ENCODE measurements at regions not wholly inside any gene's neighbourhood (a gene's known extent, or its start where the extent isn't known, plus 50 kb on each side); places are given as distances from the start of the nearest gene placed in this dataset.

DNA sequence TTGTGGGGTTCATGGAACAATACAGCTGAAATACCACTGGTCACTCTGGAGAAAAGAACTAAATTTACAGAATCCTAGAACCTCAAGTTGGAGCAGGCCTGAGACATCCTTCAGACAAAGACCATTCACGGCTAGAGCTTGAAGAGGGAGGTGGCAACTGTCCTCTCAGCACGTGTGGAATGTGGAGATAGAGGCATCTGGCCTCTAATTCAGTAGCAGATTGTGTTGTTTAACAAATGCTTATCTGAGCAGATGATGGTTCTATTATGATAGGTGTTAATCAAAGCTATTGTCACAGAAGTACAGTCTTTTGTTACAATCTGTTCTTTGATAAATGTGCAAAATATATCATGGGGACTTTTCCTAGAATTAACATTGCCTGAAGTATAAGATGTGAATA lies 121.7 kb upstream of the KCNIP4 start:
- Histone ChIP-seq H3K79me2 (ENCODE audit: low read depth) (no peaks in the 10 kb centered on the region), H3K9me3 (ENCODE audit: insufficient read depth, low read depth) (no peaks in the 10 kb centered on the region), H3K4me1 (replicated peaks; ENCODE audit: insufficient read depth) (no peaks in the 10 kb centered on the region), H3K27ac (no peak overlapping the region), H3K36me3 (ENCODE audit: low read depth) (no peaks in the 10 kb centered on the region), H3F3A (ENCODE audit: insufficient read depth, low read depth) (no peaks in the 10 kb centered on the region), H3K9me2 (ENCODE audit: insufficient read depth) (no peaks in the 10 kb centered on the region), H3K4me3 (no peak overlapping the region), H3K4me2 (no peak overlapping the region), H2AFZ (no peak overlapping the region), H4K20me1 (ENCODE audit: insufficient read depth) (no peaks in the 10 kb centered on the region), H3K27me3 (ENCODE audit: insufficient read depth, low read depth) (no peaks in the 10 kb centered on the region)
- no peak for DNase-seq
- ChIA-PET POLR2A (ENCODE audit: unreplicated experiment) (no interaction called here), CTCF (no interaction called here)
- intact Hi-C loops (cut with micrococcal nuclease; ENCODE audit: unreplicated experiment): no loop called here
- TF ChIP-seq CTCF (conservative IDR thresholded peaks at IDR 0.05) (no peak), EZH2 (IDR thresholded peaks at IDR 0.05; ENCODE audit: low read depth) (no peak)
- BruUV-seq (replicated peaks): no TSS peak

DNA sequence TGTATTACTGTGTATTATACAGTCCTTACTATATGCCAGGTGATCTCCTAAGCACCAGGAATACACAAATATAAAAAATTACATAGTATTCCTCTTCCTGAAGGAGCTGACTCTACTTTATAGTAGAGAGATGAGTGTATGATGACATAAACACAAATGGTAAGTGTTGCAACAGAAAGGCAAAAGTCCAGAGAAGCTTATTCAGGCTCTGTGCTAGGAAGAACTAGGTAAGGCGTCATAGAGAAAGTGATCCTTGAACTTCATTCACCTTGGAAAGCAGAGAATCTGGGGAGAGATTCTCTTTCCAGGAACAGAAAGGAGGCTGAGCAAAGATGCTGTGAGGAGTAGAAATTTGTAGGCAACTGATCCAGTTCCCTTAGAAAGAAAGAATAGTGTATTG lies 115.0 kb upstream of the KCNIP4 start:
- ChIA-PET POLR2A (ENCODE audit: unreplicated experiment) (no interaction called here), CTCF (no interaction called here)
- BruUV-seq (replicated peaks): no TSS peak

GRCh38 chr4:22062676-22063075 lies 114.1 kb upstream of the KCNIP4 start:
- ChIA-PET CTCF (no interaction called here), POLR2A (ENCODE audit: unreplicated experiment) (no interaction called here)
- no peaks in the 10 kb centered on the region for H3K36me3 ChIP-seq (ENCODE audit: low read depth)
- H3K4me3 ChIP-seq: no peak overlapping the region
- no peaks in the 10 kb centered on the region for H3K9me2 ChIP-seq (ENCODE audit: insufficient read depth)
- no peak for DNase-seq
- no peaks in the 10 kb centered on the region for H3K4me1 ChIP-seq (replicated peaks; ENCODE audit: insufficient read depth)
- H3F3A ChIP-seq (ENCODE audit: insufficient read depth, low read depth): no peaks in the 10 kb centered on the region
- no peaks in the 10 kb centered on the region for H3K79me2 ChIP-seq (ENCODE audit: low read depth)
- no peaks in the 10 kb centered on the region for H3K27me3 ChIP-seq (ENCODE audit: insufficient read depth, low read depth)
- intact Hi-C loops (cut with micrococcal nuclease; ENCODE audit: unreplicated experiment): no loop called here
- no peaks in the 10 kb centered on the region for H4K20me1 ChIP-seq (ENCODE audit: insufficient read depth)
- TF ChIP-seq EZH2 (IDR thresholded peaks at IDR 0.05; ENCODE audit: low read depth): no peak
- no peak for TF ChIP-seq CTCF (conservative IDR thresholded peaks at IDR 0.05)
- H2AFZ ChIP-seq: no peak overlapping the region
- H3K9me3 ChIP-seq (ENCODE audit: insufficient read depth, low read depth): no peaks in the 10 kb centered on the region
- BruUV-seq (replicated peaks): no TSS peak
- H3K27ac ChIP-seq: no peak overlapping the region
- no peak overlapping the region for H3K4me2 ChIP-seq

More for the DNA sequence above, 115.0 kb upstream of the KCNIP4 start:
- Histone ChIP-seq H4K20me1 (ENCODE audit: insufficient read depth) (no peaks in the 10 kb centered on the region), H3F3A (ENCODE audit: insufficient read depth, low read depth) (no peaks in the 10 kb centered on the region), H3K4me2 (no peak overlapping the region), H3K27ac (no peak overlapping the region), H3K36me3 (ENCODE audit: low read depth) (no peaks in the 10 kb centered on the region), H3K27me3 (ENCODE audit: insufficient read depth, low read depth) (no peaks in the 10 kb centered on the region), H2AFZ (no peak overlapping the region), H3K9me2 (ENCODE audit: insufficient read depth) (no peaks in the 10 kb centered on the region), H3K9me3 (ENCODE audit: insufficient read depth, low read depth) (no peaks in the 10 kb centered on the region), H3K79me2 (ENCODE audit: low read depth) (no peaks in the 10 kb centered on the region), H3K4me1 (replicated peaks; ENCODE audit: insufficient read depth) (no peaks in the 10 kb centered on the region), H3K4me3 (no peak overlapping the region)
- no peak for TF ChIP-seq CTCF (conservative IDR thresholded peaks at IDR 0.05)
- TF ChIP-seq EZH2 (IDR thresholded peaks at IDR 0.05; ENCODE audit: low read depth): no peak
- no peak for DNase-seq
- intact Hi-C loops (cut with micrococcal nuclease; ENCODE audit: unreplicated experiment): no loop called here

Measured in PC-9 (cell line).